Neuron (in vitro differentiated cells): ENCODE measurements at regions not wholly inside any gene's neighbourhood (a gene's known extent, or its start where the extent isn't known, plus 50 kb on each side); places are given as distances from the start of the nearest gene placed in this dataset.

Source experiments
- H2AFZ ChIP-seq: one replicate; pipeline ENCODE4 v1.6.1; 2013; ENCODE audit warnings: low read depth, mild to moderate bottlenecking, inconsistent platforms, low read length, moderate library complexity
- H3K27me3 ChIP-seq: one replicate; pipeline ENCODE4 v1.6.1; 2013; ENCODE audit warnings: low read length; ENCODE audit not compliant: insufficient read depth
- H3K36me3 ChIP-seq: one replicate; pipeline ENCODE4 v1.6.1; 2013; ENCODE audit warnings: low read length; ENCODE audit not compliant: insufficient read depth
- H3K4me1 ChIP-seq: one replicate; pipeline ENCODE4 v1.6.1; 2013; ENCODE audit warnings: low read length; ENCODE audit not compliant: insufficient read depth
- H3K4me3 ChIP-seq: 2 replicates; pipeline ENCODE4 v1.5.1; 2013; ENCODE audit warnings: mild to moderate bottlenecking, low read length, moderate library complexity
- H3K9me3 ChIP-seq: one replicate; pipeline ENCODE4 v1.6.1; 2013; ENCODE audit warnings: low read length

GRCh38 chr2:120854014-120854620 is 118.4 kb downstream of the GLI2 start:
- Histone ChIP-seq H3K27me3 (no peaks in the 10 kb centered on the region), H3K4me3 (no peak overlapping the region), H3K4me1 (peaks cover 19% of the 10 kb centered on the region), H3K9me3 (peaks cover 4% of the 10 kb centered on the region), H2AFZ (no peak overlapping the region), H3K36me3 (peaks cover 11% of the 10 kb centered on the region)

DNA sequence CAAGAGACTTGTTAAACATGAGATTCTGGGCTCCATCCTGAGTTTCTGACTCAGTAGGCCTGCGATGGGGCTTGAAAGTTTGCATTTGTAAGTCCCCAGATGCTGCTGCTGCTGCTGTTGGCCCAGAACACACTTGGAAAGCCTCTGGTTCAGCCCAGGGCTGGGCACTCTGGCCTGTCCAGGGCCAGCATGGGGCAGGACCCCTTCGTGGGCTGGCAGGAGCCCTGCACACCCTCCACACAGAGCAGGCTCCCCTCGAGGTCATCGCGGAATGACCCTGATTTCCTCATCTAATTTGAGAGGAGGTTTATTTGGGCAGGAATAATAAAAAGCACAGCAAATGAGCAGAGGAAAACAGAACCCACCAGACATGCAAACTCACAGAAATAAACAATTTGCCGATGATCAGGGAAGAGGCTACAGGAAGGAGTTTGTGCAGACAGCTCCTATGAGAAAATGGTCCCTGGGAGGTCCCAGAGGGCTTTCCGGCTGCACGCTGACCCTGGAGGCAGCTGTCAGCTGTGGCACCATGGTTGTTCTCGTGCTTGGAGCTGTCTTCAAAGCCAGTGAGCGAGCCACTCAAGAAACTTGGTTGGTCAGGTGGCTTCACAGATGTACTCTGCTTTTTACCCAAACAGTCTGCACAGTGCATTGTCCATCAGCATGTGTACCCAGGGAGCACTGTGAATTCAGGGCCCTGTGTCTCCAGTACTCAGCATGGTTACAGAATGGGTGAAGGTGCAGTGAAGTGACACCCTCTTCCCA is 119.3 kb downstream of the GLI2 start:
- no peak overlapping the region for H2AFZ ChIP-seq
- peaks cover 26% of the 10 kb centered on the region for H3K4me1 ChIP-seq
- no peak overlapping the region for H3K4me3 ChIP-seq
- no peaks in the 10 kb centered on the region for H3K9me3 ChIP-seq
- H3K27me3 ChIP-seq, result no peaks in the 10 kb centered on the region
- H3K36me3 ChIP-seq, result peaks cover 6% of the 10 kb centered on the region

- peaks cover 3% of the 10 kb centered on the region for H3K36me3 ChIP-seq
- no peaks in the 10 kb centered on the region for H3K27me3 ChIP-seq
- no peak overlapping the region for H2AFZ ChIP-seq
- no peaks in the 10 kb centered on the region for H3K9me3 ChIP-seq
- H3K4me1 ChIP-seq, result peaks cover 35% of the 10 kb centered on the region
- no peak overlapping the region for H3K4me3 ChIP-seq
Measured at GRCh38 chr2:120855855-120856405, 120.3 kb downstream of the GLI2 start.

DNA sequence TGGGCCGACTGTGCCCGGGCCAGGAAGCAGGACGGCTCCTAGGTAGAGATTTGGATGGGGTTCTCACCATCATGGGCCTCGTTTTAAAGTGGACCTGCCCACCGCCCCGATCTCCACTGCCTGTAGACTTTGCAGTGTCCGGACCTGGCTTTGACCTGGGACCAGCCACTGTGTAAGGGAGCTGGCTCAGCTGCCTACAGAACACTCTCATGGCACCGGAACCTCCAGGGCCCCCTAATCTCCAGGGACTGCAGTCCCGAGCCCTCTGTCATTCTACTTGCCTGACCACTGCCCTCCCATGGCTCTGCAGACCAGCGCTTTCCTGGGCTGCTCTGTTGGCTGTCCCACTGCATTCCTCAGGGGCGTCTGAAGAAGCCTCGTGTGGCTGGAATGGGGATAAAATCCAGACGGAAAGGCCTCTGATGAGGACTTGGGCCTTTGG is 120.8 kb downstream of the GLI2 start:
- Histone ChIP-seq H3K4me1 (peaks cover 40% of the 10 kb centered on the region), H3K4me3 (no peak overlapping the region), H3K9me3 (no peaks in the 10 kb centered on the region), H3K36me3 (peaks cover 3% of the 10 kb centered on the region), H2AFZ (no peak overlapping the region), H3K27me3 (no peaks in the 10 kb centered on the region)

- no peak overlapping the region for H2AFZ ChIP-seq
- H3K4me1 ChIP-seq, result peaks cover 50% of the 10 kb centered on the region
- no peaks in the 10 kb centered on the region for H3K27me3 ChIP-seq
- no peak overlapping the region for H3K4me3 ChIP-seq
- peaks cover 3% of the 10 kb centered on the region for H3K36me3 ChIP-seq
- H3K9me3 ChIP-seq, result no peaks in the 10 kb centered on the region
Measured at GRCh38 chr2:120857422-120857821, 121.8 kb downstream of the GLI2 start.

DNA sequence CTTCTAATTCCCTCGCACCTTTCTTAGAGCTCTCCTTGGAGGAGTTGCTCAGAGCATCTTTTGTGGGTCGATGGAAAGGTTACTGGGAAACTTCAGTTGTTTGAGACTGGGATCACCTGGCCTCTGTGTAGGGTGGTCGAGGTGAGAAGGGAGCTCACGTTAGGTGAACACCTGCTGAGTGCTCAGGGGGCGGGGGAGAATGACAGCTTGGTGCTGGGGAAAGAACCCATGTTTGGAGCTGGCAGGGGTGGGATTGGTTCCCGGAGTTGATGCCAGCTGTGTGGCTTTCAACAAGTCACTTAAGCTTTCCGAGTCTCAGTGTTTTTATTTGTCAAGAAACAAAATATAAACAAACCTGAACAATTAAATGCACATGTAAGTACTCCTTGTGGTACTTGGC is 122.3 kb downstream of the GLI2 start:
- Histone ChIP-seq H3K9me3 (no peaks in the 10 kb centered on the region), H2AFZ (no peak overlapping the region), H3K36me3 (peaks cover 3% of the 10 kb centered on the region), H3K4me1 (peaks cover 52% of the 10 kb centered on the region), H3K27me3 (no peaks in the 10 kb centered on the region), H3K4me3 (no peak overlapping the region)

DNA sequence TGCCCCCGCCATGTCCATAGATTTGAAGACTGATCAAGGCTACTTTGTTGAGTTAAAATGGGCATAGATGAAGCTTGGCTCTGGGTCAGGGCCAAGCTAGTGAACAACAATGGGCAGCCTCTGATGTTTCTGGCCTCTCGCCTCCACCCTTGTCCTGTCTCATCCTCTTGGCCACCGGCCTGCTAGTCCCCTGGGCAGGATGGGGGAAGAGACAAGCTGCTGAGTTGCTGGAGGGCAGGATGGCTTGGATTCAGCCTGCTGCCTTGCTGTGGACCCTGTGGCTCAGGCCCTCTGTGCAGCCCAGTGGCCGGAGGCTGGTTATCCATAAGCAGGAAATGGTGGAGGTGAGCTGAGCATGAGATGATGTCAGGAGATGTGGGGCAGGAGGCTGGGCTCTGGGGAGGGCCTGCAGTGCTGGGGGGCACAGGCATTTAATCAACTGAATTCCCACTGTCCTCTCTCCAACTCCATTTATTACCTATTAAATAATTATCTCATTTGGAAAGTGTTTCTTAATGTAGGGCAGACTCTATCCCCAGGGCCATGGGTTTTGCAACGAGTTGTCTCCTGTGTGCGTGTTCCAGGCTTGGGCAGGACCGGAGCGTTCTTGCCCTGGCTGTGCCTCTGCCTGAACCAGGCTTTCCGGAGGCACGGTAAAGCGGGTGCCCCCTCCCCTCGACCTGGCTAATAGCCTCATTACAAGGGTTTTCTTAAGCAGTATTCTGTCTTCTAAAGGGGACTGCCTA is 122.9 kb downstream of the GLI2 start:
- peaks cover 52% of the 10 kb centered on the region for H3K4me1 ChIP-seq
- peaks cover 6% of the 10 kb centered on the region for H3K36me3 ChIP-seq
- H3K27me3 ChIP-seq, result no peaks in the 10 kb centered on the region
- no peak overlapping the region for H2AFZ ChIP-seq
- H3K4me3 ChIP-seq, result no peak overlapping the region
- H3K9me3 ChIP-seq, result no peaks in the 10 kb centered on the region

DNA sequence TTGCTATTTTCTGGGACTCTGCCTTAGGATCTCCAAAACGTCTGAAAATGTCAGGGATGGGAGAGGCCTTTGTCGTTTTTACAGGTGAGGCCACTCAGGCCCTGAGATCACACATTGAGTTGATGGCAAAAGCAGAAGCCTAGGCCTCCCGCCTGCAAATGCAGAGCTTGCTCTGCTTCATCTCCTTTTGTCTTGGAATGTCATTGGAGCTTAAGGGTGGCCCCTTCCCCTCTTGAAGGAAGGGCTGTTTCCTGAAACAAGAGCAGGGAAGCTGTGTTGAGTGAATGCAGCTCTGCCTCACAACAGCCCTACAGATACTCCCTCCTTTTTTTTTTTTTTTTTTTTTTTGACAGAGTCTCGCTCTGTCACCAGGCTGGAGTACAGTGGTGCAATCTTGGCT is 123.5 kb downstream of the GLI2 start:
- H3K4me1 ChIP-seq, result peaks cover 52% of the 10 kb centered on the region
- no peak overlapping the region for H2AFZ ChIP-seq
- H3K4me3 ChIP-seq, result no peak overlapping the region
- H3K9me3 ChIP-seq, result no peaks in the 10 kb centered on the region
- H3K27me3 ChIP-seq, result no peaks in the 10 kb centered on the region
- peaks cover 6% of the 10 kb centered on the region for H3K36me3 ChIP-seq

GRCh38 chr2:120859814-120860578 is 124.3 kb downstream of the GLI2 start:
- Histone ChIP-seq H3K36me3 (peaks cover 4% of the 10 kb centered on the region), H3K9me3 (no peaks in the 10 kb centered on the region), H3K27me3 (no peaks in the 10 kb centered on the region), H2AFZ (no peak overlapping the region), H3K4me1 (peaks cover 52% of the 10 kb centered on the region), H3K4me3 (no peak overlapping the region)

DNA sequence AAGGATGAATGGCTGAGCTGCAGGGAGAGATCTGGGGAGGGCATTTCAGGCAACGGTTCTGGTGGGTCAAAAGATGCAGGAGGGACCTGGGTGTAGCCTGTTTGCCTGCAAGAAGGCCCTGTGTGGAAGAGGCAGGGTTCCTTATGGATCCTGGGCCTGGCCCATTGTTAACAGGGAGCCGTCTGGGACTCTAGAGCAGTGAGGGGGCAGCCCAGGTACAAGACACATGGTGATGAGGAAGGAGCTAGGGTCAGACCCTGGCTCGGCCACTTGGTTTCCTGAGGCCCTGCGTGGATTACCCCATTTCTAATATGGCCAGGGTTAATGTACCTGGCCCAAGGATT is 124.9 kb downstream of the GLI2 start:
- Histone ChIP-seq H2AFZ (no peak overlapping the region), H3K9me3 (no peaks in the 10 kb centered on the region), H3K36me3 (peaks cover 2% of the 10 kb centered on the region), H3K4me3 (no peak overlapping the region), H3K4me1 (peaks cover 54% of the 10 kb centered on the region), H3K27me3 (no peaks in the 10 kb centered on the region)

DNA sequence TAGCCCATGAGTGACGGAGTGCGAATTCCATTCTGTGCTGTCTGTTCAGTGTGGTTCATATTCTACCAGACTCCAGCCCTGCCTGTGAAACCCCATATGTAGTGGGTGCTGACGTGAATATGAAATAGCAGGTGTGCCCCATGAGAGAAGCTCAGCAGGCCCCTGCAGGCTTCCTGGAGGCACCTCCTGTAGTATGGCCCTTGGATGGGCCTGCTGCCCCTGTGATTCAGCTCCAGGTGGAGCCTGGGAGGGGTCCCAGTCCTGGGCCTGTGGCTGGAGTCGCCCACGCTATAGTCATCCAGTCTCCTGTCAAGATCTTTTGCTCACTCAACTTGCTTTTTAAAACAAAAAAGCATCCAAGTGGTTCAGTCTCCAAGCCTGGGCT is 125.5 kb downstream of the GLI2 start:
- Histone ChIP-seq H3K36me3 (peaks cover 2% of the 10 kb centered on the region), H3K27me3 (no peaks in the 10 kb centered on the region), H2AFZ (no peak overlapping the region), H3K4me1 (peaks cover 56% of the 10 kb centered on the region), H3K4me3 (no peak overlapping the region), H3K9me3 (no peaks in the 10 kb centered on the region)

DNA sequence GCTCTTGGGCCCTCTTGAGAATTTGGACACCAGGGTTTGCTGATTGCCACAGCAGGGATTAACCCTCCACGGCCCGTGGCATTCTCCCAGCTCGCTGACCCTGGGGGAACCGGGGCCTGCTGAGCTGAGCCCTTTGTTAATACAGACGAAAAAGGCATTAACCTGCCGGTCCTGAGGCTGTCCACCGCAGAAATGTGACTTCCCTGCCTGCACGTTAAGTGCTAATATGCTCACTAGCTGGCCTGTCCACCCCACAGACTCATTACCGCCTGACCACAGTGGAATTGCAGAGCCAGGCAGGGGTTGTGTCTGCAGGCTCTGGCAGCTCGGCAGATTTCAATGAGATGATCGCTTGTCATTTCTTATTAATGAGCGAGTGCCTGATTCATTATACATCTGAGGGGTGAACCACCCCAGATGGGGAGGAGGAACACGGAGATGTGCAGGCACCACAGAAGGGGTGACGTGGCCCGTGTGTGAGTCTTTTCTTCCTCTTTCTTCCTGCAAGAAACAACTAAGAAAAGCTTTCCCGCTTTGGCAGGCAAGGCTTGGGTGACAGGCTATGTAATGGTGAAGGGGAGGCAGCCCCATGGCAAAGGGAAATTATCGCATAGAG is 126.0 kb downstream of the GLI2 start:
- Histone ChIP-seq H3K27me3 (no peaks in the 10 kb centered on the region), H3K9me3 (no peaks in the 10 kb centered on the region), H3K4me1 (peaks cover 60% of the 10 kb centered on the region), H3K4me3 (no peak overlapping the region), H2AFZ (no peak overlapping the region), H3K36me3 (peaks cover 2% of the 10 kb centered on the region)
